IMR-90 (cell line): ENCODE measurements at regions not wholly inside any gene's neighbourhood (a gene's known extent, or its start where the extent isn't known, plus 50 kb on each side); places are given as distances from the start of the nearest gene placed in this dataset.

Experiments used
- ATAC-seq: fragments of 200-7000 bp; cut with Tn5 transposase; 2 replicates; pipeline ENCODE4 v1.9.1; 2020; ENCODE audit warnings: low read depth, mild to moderate bottlenecking, moderate library complexity
- BruUV-seq: library from RNA; stranded (reverse); fragments of 400-500 nt; replicated peaks from 2 replicates; lab custom pipeline; 2021; lab: Mats Ljungman, UMichigan
- CTCF ChIA-PET: fragments of 300-600 bp; formaldehyde crosslinking; extraction: SDS; loops from one replicate; lab custom pipeline; 2021; ENCODE audit warnings: antibody characterized with exemption; lab: Yijun Ruan, JAX
- POLR2A ChIA-PET: fragments of 300-600 bp; sonication (Branson Sonifier 250); formaldehyde crosslinking; loops from one replicate; lab custom pipeline; 2022; ENCODE audit warnings: antibody characterized with exemption; ENCODE audit not compliant: unreplicated experiment; lab: Charles Lee
- DNase-seq: peaks from one replicate; pipeline ENCODE4 v3.0.0; 2013
- H2AFZ ChIP-seq: replicated peaks from 2 replicates; pipeline ENCODE3; 2013; ENCODE audit warnings: low read length, mild to moderate bottlenecking; ENCODE audit not compliant: poor library complexity
- H2AK5ac ChIP-seq: 2 replicates; pipeline ENCODE4 v1.6.1; 2013; ENCODE audit warnings: low read depth, low read length, inconsistent platforms
- H2AK9ac ChIP-seq: replicated peaks from 2 replicates; pipeline ENCODE3; 2013; ENCODE audit warnings: mild to moderate bottlenecking, low read depth, low read length, moderate library complexity; ENCODE audit not compliant: poor library complexity
- H2BK120ac ChIP-seq: 2 replicates; pipeline ENCODE4 v1.6.1; 2013; ENCODE audit warnings: low read depth, low read length, inconsistent platforms
- H2BK15ac ChIP-seq: 3 replicates; pipeline ENCODE4 v1.6.1; 2013; ENCODE audit warnings: low read depth, low read length, inconsistent platforms
- H2BK20ac ChIP-seq: 2 replicates; pipeline ENCODE4 v1.6.1; 2013; ENCODE audit warnings: low read depth, mild to moderate bottlenecking, inconsistent platforms, low read length, moderate library complexity
- H2BK5ac ChIP-seq: 2 replicates; pipeline ENCODE4 v1.6.1; 2013; ENCODE audit warnings: mild to moderate bottlenecking, low read depth, low read length, inconsistent platforms; ENCODE audit not compliant: poor library complexity, severe bottlenecking
- H3K14ac ChIP-seq: replicated peaks from 2 replicates; pipeline ENCODE4 v1.6.1; 2013; ENCODE audit warnings: low read depth, low read length, inconsistent platforms
- H3K18ac ChIP-seq: 2 replicates; pipeline ENCODE4 v1.6.1; 2013; ENCODE audit warnings: low read depth, low read length, control low read depth
- H3K23ac ChIP-seq: 2 replicates; pipeline ENCODE4 v1.6.1; 2013; ENCODE audit warnings: low read depth, low read length, inconsistent platforms
- H3K27ac ChIP-seq: 2 replicates; pipeline ENCODE4 v1.5.1; 2013; ENCODE audit warnings: mild to moderate bottlenecking, control low read depth, low read length; ENCODE audit not compliant: insufficient read depth
- H3K27me3 ChIP-seq: 2 replicates; pipeline ENCODE4 v1.6.1; 2013; ENCODE audit warnings: low read length; ENCODE audit not compliant: control insufficient read depth, insufficient read depth
- H3K36me3 ChIP-seq: 2 replicates; pipeline ENCODE4 v1.6.1; 2013; ENCODE audit warnings: low read length, mixed read lengths; ENCODE audit not compliant: control insufficient read depth, insufficient read depth
- H3K4ac ChIP-seq: 2 replicates; pipeline ENCODE4 v1.6.1; 2013; ENCODE audit warnings: low read depth, low read length, inconsistent platforms
- H3K4me1 ChIP-seq: 2 replicates; pipeline ENCODE4 v1.6.1; 2013; ENCODE audit warnings: low read length, mixed read lengths; ENCODE audit not compliant: control insufficient read depth, insufficient read depth
- H3K4me2 ChIP-seq: 2 replicates; pipeline ENCODE4 v1.6.1; 2013; ENCODE audit warnings: low read depth, mild to moderate bottlenecking, control low read depth, low read length, moderate library complexity
- H3K4me3 ChIP-seq: 2 replicates; pipeline ENCODE4 v1.5.1; 2013; ENCODE audit warnings: low read depth, mild to moderate bottlenecking, control low read depth, low read length, moderate library complexity; ENCODE audit not compliant: insufficient read depth
- H3K56ac ChIP-seq: 2 replicates; pipeline ENCODE4 v1.6.1; 2013; ENCODE audit warnings: low read length, inconsistent platforms; ENCODE audit not compliant: insufficient read depth; ENCODE audit errors: extremely low read depth
- H3K79me1 ChIP-seq, 2 experiments: 2 replicates each; pipeline ENCODE4 v1.6.1; 2013; ENCODE audit warnings: low read length in 2 of 2, inconsistent platforms in 1 of 2, low read depth in 1 of 2
- H3K9ac ChIP-seq: 2 replicates; pipeline ENCODE4 v1.6.1; 2013; ENCODE audit warnings: low read depth, low read length, control low read depth
- H3K9me1 ChIP-seq: 2 replicates; pipeline ENCODE4 v1.6.1; 2013; ENCODE audit warnings: low read length, inconsistent platforms; ENCODE audit not compliant: insufficient read depth
- H3K9me3 ChIP-seq: 2 replicates; pipeline ENCODE4 v1.6.1; 2013; ENCODE audit warnings: low read length; ENCODE audit not compliant: control insufficient read depth, insufficient read depth
- H4K20me1 ChIP-seq: 2 replicates; pipeline ENCODE4 v1.6.1; 2013; ENCODE audit warnings: low read length, inconsistent platforms; ENCODE audit not compliant: insufficient read depth
- H4K5ac ChIP-seq: 2 replicates; pipeline ENCODE4 v1.6.1; 2013; ENCODE audit warnings: mild to moderate bottlenecking, low read depth, low read length, control low read depth
- H4K8ac ChIP-seq, 2 experiments: 2 replicates each; pipeline ENCODE4 v1.6.1; 2013; ENCODE audit warnings: low read depth in 2 of 2, low read length in 2 of 2, control low read depth in 1 of 2, inconsistent platforms in 1 of 2
- H4K91ac ChIP-seq: 2 replicates; pipeline ENCODE4 v1.6.1; 2013; ENCODE audit warnings: low read depth, low read length, inconsistent platforms; ENCODE audit not compliant: insufficient read depth
- BHLHE40 ChIP-seq: fragments of 150-350 bp; IDR thresholded peaks from 2 replicates; pipeline ENCODE4 v1.6.1; 2016; ENCODE audit warnings: mild to moderate bottlenecking, low read depth, low read length
- CEBPB ChIP-seq: IDR thresholded peaks from 2 replicates; pipeline ENCODE4 v1.6.1; 2012; ENCODE audit warnings: low read depth, low read length, improper control_type of control experiment
- CHD1 ChIP-seq: IDR thresholded peaks from 2 replicates; pipeline ENCODE4 v1.6.1; 2012; ENCODE audit warnings: low read depth, low read length, improper control_type of control experiment
- MAFK ChIP-seq: IDR thresholded peaks from 2 replicates; pipeline ENCODE4 v1.6.1; 2012; ENCODE audit warnings: low read depth, low read length, improper control_type of control experiment
- MAZ ChIP-seq: IDR thresholded peaks from 2 replicates; pipeline ENCODE4 v1.6.1; 2012; ENCODE audit warnings: low read depth, mild to moderate bottlenecking, low read length, improper control_type of control experiment, moderate library complexity, borderline replicate concordance
- NFE2L2 ChIP-seq: fragments of 150-350 bp; IDR thresholded peaks from 2 replicates; pipeline ENCODE4 v1.6.1; 2016; ENCODE audit warnings: low read depth, mild to moderate bottlenecking, low read length
- POLR2A ChIP-seq: IDR thresholded peaks from 2 replicates; pipeline ENCODE4 v1.6.1; 2012; ENCODE audit warnings: mild to moderate bottlenecking, low read depth, low read length
- RAD21 ChIP-seq: IDR thresholded peaks from 2 replicates; pipeline ENCODE4 v1.6.1; 2012; ENCODE audit warnings: low read length, improper control_type of control experiment
- WGBS, 2 experiments: methylation state at CpG; one replicate each; pipeline versions ENCODE4 v1.1.5 to v1.1.7; 2013; ENCODE audit warnings: missing lambda C conversion rate in 2 of 2; ENCODE audit not compliant: insufficient read length in 1 of 2; ENCODE audit errors: extremely low coverage in 2 of 2; 5-methylcytosine and 5-hydroxymethylcytosine counted together
- dilution Hi-C: fragments of 300-500 bp; cut with HindIII; formaldehyde crosslinking; loops from one replicate; pipeline ENCODE4 v1.14.3; 2018; ENCODE audit warnings: low sequenced_read_pairs; ENCODE audit not compliant: unreplicated experiment
- in situ Hi-C: fragments of 300-500 bp; cut with MboI; formaldehyde crosslinking; loops from 3 replicates; pipeline ENCODE4 v1.14.3; 2019; ENCODE audit warnings: low sequenced_read_pairs, inconsistent platforms, mixed read lengths
- intact Hi-C: fragments of 100-400 bp; cut with micrococcal nuclease; formaldehyde crosslinking; loops from 2 replicates; pipeline ENCODE4 v1.10.0; 2022

DNA sequence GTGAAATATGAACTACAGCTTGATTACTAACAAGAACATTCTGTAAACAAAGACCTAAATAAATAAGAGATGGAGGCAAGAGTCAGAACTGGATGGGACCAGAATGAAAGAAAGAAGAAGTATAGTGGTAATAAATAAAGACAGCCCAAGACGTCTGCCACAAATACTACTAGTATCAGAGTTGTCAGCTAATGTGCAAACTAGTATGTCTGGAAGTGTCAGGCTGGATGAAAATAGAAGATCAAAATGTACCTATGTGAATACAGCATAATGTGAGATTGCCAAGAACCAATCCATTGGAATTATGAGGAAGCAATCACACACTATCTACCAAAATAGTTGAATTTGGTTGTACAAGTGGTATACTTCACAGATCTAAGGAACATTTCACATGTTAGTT lies 353.0 kb downstream of the BTG1 start:
- Histone ChIP-seq H3K4me1 (no peaks in the 10 kb centered on the region), H4K8ac (no peak overlapping the region), H3K27me3 (no peaks in the 10 kb centered on the region; the same call in 1 of the 2 replicates), H4K5ac (no peak overlapping the region), H2BK15ac (no peak overlapping the region), H3K9me1 (no peaks in the 10 kb centered on the region), H2BK20ac (no peak overlapping the region), H2AK9ac (no peak overlapping the region), H3K4me2 (no peak overlapping the region), H3K4me3 (no peak overlapping the region), H3K56ac (no peak overlapping the region), H3K18ac (no peak overlapping the region), H3K27ac (no peak overlapping the region), H3K9ac (no peak overlapping the region), H3K79me1 (no peaks in the 10 kb centered on the region), H3K4ac (no peak overlapping the region), H3K14ac (no peak overlapping the region), H4K91ac (no peak overlapping the region), H3K9me3 (no peaks in the 10 kb centered on the region), H2BK5ac (no peak overlapping the region), H2AK5ac (no peak overlapping the region), H2BK120ac (no peak overlapping the region), H2AFZ (no peak overlapping the region), H3K36me3 (no peaks in the 10 kb centered on the region), H3K23ac (no peak overlapping the region), H4K20me1 (no peaks in the 10 kb centered on the region)
- DNase-seq (no peak), ATAC-seq (no peak)
- in situ Hi-C loops = no loop called here
- WGBS, 2 experiments = no CpG with 5 or more reads among the region's 1 CpG
- ChIA-PET POLR2A (no interaction called here), CTCF (no interaction called here)
- BruUV-seq = no TSS peak
- dilution Hi-C loops = no loop called here
- intact Hi-C loops = no loop called here
- TF ChIP-seq CEBPB (no peak), BHLHE40 (no peak), MAZ (no peak), MAFK (no peak), CHD1 (no peak), RAD21 (no peak), NFE2L2 (no peak), POLR2A (no peak)
